GM12878 (cell line): ENCODE measurements at regions not wholly inside any gene's neighbourhood (a gene's known extent, or its start where the extent isn't known, plus 50 kb on each side); places are given as distances from the start of the nearest gene placed in this dataset.

ENCODE experiments used
- ATAC-seq: fragments of 200-7000 bp; cut with Tn5 transposase; 3 replicates; pipeline ENCODE4 v1.9.1; 2020; ENCODE audit warnings: mild to moderate bottlenecking, moderate library complexity
- BruUV-seq: library from RNA; stranded (reverse); fragments of 400-500 nt; replicated peaks from 2 replicates; lab custom pipeline; 2021; lab: Mats Ljungman, UMichigan
- CTCF ChIA-PET: fragments of 300-600 bp; sonication (Branson Sonifier 250); formaldehyde crosslinking; extraction: SDS; loops from one replicate; lab custom pipeline; 2021; ENCODE audit warnings: inconsistent platforms; lab: Yijun Ruan, JAX
- POLR2A ChIA-PET: fragments of 350-600 bp; formaldehyde crosslinking; extraction: SDS; loops from one replicate; lab custom pipeline; 2021; ENCODE audit warnings: inconsistent platforms; lab: Charles Lee
- RAD21 ChIA-PET: fragments of 300-600 bp; sonication (Branson Sonifier 250); formaldehyde crosslinking; loops from one replicate; lab custom pipeline; 2023; ENCODE audit warnings: antibody characterized with exemption; ENCODE audit not compliant: unreplicated experiment; lab: Charles Lee
- SMC1A ChIA-PET: fragments of 300-600 bp; sonication (Branson Sonifier 250); formaldehyde crosslinking; loops from one replicate; lab custom pipeline; 2023; ENCODE audit not compliant: unreplicated experiment, uncharacterized antibody; lab: Charles Lee
- DNase-seq: peaks from one replicate; pipeline ENCODE4 v3.0.0-alpha.2; 2011; ENCODE audit warnings: low read depth, low spot score
- FAIRE-seq: peaks from 3 replicates; lab custom pipeline; 2011; peaks lifted over from hg19 to GRCh38; lab: Jason Lieb, UNC
- H2AFZ ChIP-seq: 2 replicates; pipeline ENCODE4 v1.6.0; 2011; ENCODE audit warnings: low read depth, low read length, control low read depth; ENCODE audit not compliant: control insufficient read depth
- H3K27ac ChIP-seq: 2 replicates; pipeline ENCODE4 v1.5.1; 2011; ENCODE audit warnings: control low read depth; ENCODE audit not compliant: control insufficient read depth, insufficient read depth
- H3K27me3 ChIP-seq, 2 experiments: replicated peaks in 1 of 2; 2 replicates each; pipeline versions ENCODE4 v1.6.0 to v1.6.1; 2011; ENCODE audit warnings: low read length in 1 of 2; ENCODE audit not compliant: control insufficient read depth in 2 of 2, insufficient read depth in 2 of 2
- H3K36me3 ChIP-seq, 2 experiments: 2 replicates each; pipeline ENCODE4 v1.5.1; 2011; ENCODE audit warnings: low read length in 1 of 2; ENCODE audit not compliant: control insufficient read depth in 2 of 2, insufficient read depth in 2 of 2
- H3K4me1 ChIP-seq: 2 replicates; pipeline ENCODE4 v1.6.1; 2011; ENCODE audit warnings: mild to moderate bottlenecking, low read length, moderate library complexity, mixed read lengths; ENCODE audit not compliant: control insufficient read depth, insufficient read depth
- H3K4me2 ChIP-seq: 2 replicates; pipeline ENCODE4 v1.6.0; 2011; ENCODE audit warnings: control low read depth; ENCODE audit not compliant: control insufficient read depth, insufficient read depth
- H3K4me3 ChIP-seq: fragments of 200-600 bp; sonication (generic); 2 replicates; pipeline ENCODE4 v1.5.1; 2016
- H3K79me2 ChIP-seq: 2 replicates; pipeline ENCODE4 v1.6.0; 2011; ENCODE audit warnings: low read length; ENCODE audit not compliant: control insufficient read depth, insufficient read depth
- H3K9ac ChIP-seq: 2 replicates; pipeline ENCODE4 v1.8.0; 2011; ENCODE audit warnings: low read length, control low read depth, mixed read lengths; ENCODE audit not compliant: control insufficient read depth, insufficient read depth
- H3K9me3 ChIP-seq: replicated peaks from 3 replicates; pipeline ENCODE4 v1.5.1; 2011; ENCODE audit warnings: mild to moderate bottlenecking, low read length; ENCODE audit not compliant: control insufficient read depth, insufficient read depth
- H4K20me1 ChIP-seq: 2 replicates; pipeline ENCODE4 v1.6.0; 2011; ENCODE audit not compliant: control insufficient read depth, insufficient read depth
- BRCA1 ChIP-seq: IDR thresholded peaks from 2 replicates; pipeline ENCODE4 v1.6.1; 2011; ENCODE audit warnings: low read depth, low read length, improper control_type of control experiment
- CHD1 ChIP-seq: IDR thresholded peaks from 2 replicates; pipeline ENCODE4 v1.6.1; 2012; ENCODE audit warnings: low read depth, low read length, improper control_type of control experiment
- CHD2 ChIP-seq: IDR thresholded peaks from 2 replicates; pipeline ENCODE4 v1.6.1; 2011; ENCODE audit warnings: low read depth, low read length, improper control_type of control experiment, borderline replicate concordance
- EGR1 ChIP-seq, 2 experiments: IDR thresholded peaks; 1 replicate in 1 of 2; 2 replicates in 1 of 2; pipeline ENCODE4 v1.6.1; 2011 to 2012; ENCODE audit warnings: low read depth in 2 of 2, low read length in 2 of 2, borderline replicate concordance in 1 of 2, mild to moderate bottlenecking in 1 of 2, moderate library complexity in 1 of 2
- ESRRA ChIP-seq: IDR thresholded peaks from 2 replicates; pipeline ENCODE4 v1.6.1; 2012; ENCODE audit warnings: mild to moderate bottlenecking, low read length, improper control_type of control experiment
- GATAD2B ChIP-seq: fragments of 450-650 bp; conservative IDR thresholded peaks from 2 replicates; pipeline ENCODE4 v1.6.1; 2017; ENCODE audit warnings: low read depth, mild to moderate bottlenecking, moderate library complexity
- MXI1 ChIP-seq: fragments of 150-350 bp; IDR thresholded peaks from 2 replicates; pipeline ENCODE4 v1.6.1; 2011; ENCODE audit warnings: low read depth, mild to moderate bottlenecking, inconsistent platforms, low read length, improper control_type of control experiment
- PAX5 ChIP-seq: IDR thresholded peaks from 2 replicates; pipeline ENCODE4 v1.6.1; 2011; ENCODE audit warnings: low read depth, low read length, borderline replicate concordance
- RBBP5 ChIP-seq: fragments of 200-600 bp; sonication (generic); conservative IDR thresholded peaks from 2 replicates; pipeline ENCODE4 v1.6.1; 2016
- RFX5 ChIP-seq: IDR thresholded peaks from 2 replicates; pipeline ENCODE4 v1.6.1; 2011; ENCODE audit warnings: low read depth, low read length, improper control_type of control experiment
- SMAD1 ChIP-seq: fragments of 450-650 bp; IDR thresholded peaks from 2 replicates; pipeline ENCODE4 v1.6.1; 2018; ENCODE audit warnings: mild to moderate bottlenecking, low read depth; ENCODE audit not compliant: partially characterized antibody
- SREBF1 ChIP-seq: IDR thresholded peaks from 2 replicates; pipeline ENCODE4 v1.6.1; 2012; ENCODE audit warnings: mild to moderate bottlenecking, low read length
- SRF ChIP-seq, 2 experiments: IDR thresholded peaks; 2 replicates each; pipeline ENCODE4 v1.6.1; 2011; ENCODE audit warnings: low read depth in 2 of 2, low read length in 2 of 2, mild to moderate bottlenecking in 1 of 2, moderate library complexity in 1 of 2
- TCF3 ChIP-seq: IDR thresholded peaks from 2 replicates; pipeline ENCODE4 v1.6.1; 2012; ENCODE audit warnings: low read depth, mild to moderate bottlenecking, low read length, borderline replicate concordance; ENCODE audit not compliant: insufficient read depth
- YY1 ChIP-seq: IDR thresholded peaks from 2 replicates; pipeline ENCODE4 v1.6.1; 2011; ENCODE audit warnings: low read depth, mild to moderate bottlenecking, low read length
- WGBS: methylation state at CpG from one replicate; pipeline ENCODE4 v1.1.6; 2016; ENCODE audit warnings: low lambda C conversion rate; ENCODE audit not compliant: insufficient replicate concordance, insufficient coverage; ENCODE audit errors: missing lambda C conversion rate; 5-methylcytosine and 5-hydroxymethylcytosine counted together
- in situ Hi-C: fragments of 300-500 bp; cut with MboI; formaldehyde crosslinking; loops from 9 replicates; pipeline ENCODE4 v1.14.3; 2018; ENCODE audit warnings: mixed read lengths
- intact Hi-C: fragments of 100-400 bp; cut with micrococcal nuclease; formaldehyde crosslinking; loops from one replicate; pipeline ENCODE4 v1.14.2; 2022; ENCODE audit not compliant: unreplicated experiment
- TF ChIP-seq, protein P1 (sequence below): fragments of 450-650 bp; conservative IDR thresholded peaks from 2 replicates; pipeline ENCODE4 v1.6.1; 2017; ENCODE audit warnings: mild to moderate bottlenecking, moderate library complexity
- TF ChIP-seq, protein P2 (sequence below): fragments of 450-650 bp; IDR thresholded peaks from 2 replicates; pipeline ENCODE4 v1.6.1; 2016; ENCODE audit warnings: mild to moderate bottlenecking
- TF ChIP-seq, protein P3 (sequence below): fragments of 150-350 bp; IDR thresholded peaks from 2 replicates; pipeline ENCODE4 v1.6.1; 2016; ENCODE audit warnings: low read depth, low read length

DNA sequence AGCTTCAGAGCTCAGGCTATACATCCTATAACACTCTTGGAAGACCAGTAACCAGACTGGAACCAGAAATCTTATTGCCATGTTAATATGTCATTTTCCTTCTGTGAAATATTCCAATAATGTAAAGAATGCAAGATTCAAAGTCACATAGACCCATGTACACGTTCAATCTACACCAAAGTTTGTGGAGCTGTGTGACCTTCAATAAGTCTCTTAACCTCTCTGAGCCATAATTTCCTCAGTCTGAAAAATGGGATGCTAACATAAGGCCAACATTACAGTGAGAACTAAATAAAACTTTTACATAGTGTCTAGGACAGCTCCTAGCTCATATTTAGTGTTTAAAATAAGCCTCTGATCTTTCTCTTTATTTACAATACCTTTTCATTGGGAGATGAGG is 70.4 kb downstream of the ARRDC3 start:
- Histone ChIP-seq H3K4me3 (no peak overlapping the region), H3K9me3 (no peaks in the 10 kb centered on the region; the same call in 2 of the 3 replicates), H3K36me3 (no peaks in the 10 kb centered on the region), H3K4me1 (peaks cover 17% of the 10 kb centered on the region), H3K27ac (no peak overlapping the region), H3K4me2 (no peak overlapping the region), H2AFZ (no peak overlapping the region), H4K20me1 (no peaks in the 10 kb centered on the region), H3K27me3 (no peaks in the 10 kb centered on the region), H3K9ac (no peak overlapping the region), H3K79me2 (no peaks in the 10 kb centered on the region)
- WGBS, result 95% methylated on average over 1 of the region's 1 CpG
- POLR2A ChIA-PET, result no interaction called here
- BruUV-seq, result no TSS peak
- RAD21 ChIA-PET, result interaction anchor here (0.9 to 1.6 kb wide), 4 partner anchors 27 to 67 kb away, joined by 3 to 7 read pairs (median 4); no protein-coding TSS in a partner anchor
- CTCF ChIA-PET, result interaction anchor here (1.2 kb wide), 1 partner anchor 73 kb away, joined by 7 read pairs; no protein-coding TSS in a partner anchor
- intact Hi-C loops (no loop called here), in situ Hi-C loops (no loop called here)
- FAIRE-seq (no peak), DNase-seq (no peak), ATAC-seq (no peak)
- TF ChIP-seq SRF (IDR thresholded peaks at IDR 0.05; ENCODE audit: low read depth in 2 of 2, low read length in 2 of 2) (no peak), ESRRA (no peak), SREBF1 (no peak), RFX5 (no peak), PAX5 (no peak), MXI1 (no peak), SMAD1 (no peak), CHD2 (no peak), TCF3 (no peak), CHD1 (no peak), RBBP5 (no peak), BRCA1 (no peak), YY1 (no peak), EGR1 (IDR thresholded peaks at IDR 0.05; ENCODE audit: borderline replicate concordance in 1 of 2, low read depth in 2 of 2, low read length in 2 of 2) (no peak), GATAD2B (no peak)
- TF ChIP-seq, protein P1, sequence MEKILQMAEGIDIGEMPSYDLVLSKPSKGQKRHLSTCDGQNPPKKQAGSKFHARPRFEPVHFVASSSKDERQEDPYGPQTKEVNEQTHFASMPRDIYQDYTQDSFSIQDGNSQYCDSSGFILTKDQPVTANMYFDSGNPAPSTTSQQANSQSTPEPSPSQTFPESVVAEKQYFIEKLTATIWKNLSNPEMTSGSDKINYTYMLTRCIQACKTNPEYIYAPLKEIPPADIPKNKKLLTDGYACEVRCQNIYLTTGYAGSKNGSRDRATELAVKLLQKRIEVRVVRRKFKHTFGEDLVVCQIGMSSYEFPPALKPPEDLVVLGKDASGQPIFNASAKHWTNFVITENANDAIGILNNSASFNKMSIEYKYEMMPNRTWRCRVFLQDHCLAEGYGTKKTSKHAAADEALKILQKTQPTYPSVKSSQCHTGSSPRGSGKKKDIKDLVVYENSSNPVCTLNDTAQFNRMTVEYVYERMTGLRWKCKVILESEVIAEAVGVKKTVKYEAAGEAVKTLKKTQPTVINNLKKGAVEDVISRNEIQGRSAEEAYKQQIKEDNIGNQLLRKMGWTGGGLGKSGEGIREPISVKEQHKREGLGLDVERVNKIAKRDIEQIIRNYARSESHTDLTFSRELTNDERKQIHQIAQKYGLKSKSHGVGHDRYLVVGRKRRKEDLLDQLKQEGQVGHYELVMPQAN, result no peak
- TF ChIP-seq, protein P2, sequence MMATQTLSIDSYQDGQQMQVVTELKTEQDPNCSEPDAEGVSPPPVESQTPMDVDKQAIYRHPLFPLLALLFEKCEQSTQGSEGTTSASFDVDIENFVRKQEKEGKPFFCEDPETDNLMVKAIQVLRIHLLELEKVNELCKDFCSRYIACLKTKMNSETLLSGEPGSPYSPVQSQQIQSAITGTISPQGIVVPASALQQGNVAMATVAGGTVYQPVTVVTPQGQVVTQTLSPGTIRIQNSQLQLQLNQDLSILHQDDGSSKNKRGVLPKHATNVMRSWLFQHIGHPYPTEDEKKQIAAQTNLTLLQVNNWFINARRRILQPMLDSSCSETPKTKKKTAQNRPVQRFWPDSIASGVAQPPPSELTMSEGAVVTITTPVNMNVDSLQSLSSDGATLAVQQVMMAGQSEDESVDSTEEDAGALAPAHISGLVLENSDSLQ, result no peak
- TF ChIP-seq, protein P3, sequence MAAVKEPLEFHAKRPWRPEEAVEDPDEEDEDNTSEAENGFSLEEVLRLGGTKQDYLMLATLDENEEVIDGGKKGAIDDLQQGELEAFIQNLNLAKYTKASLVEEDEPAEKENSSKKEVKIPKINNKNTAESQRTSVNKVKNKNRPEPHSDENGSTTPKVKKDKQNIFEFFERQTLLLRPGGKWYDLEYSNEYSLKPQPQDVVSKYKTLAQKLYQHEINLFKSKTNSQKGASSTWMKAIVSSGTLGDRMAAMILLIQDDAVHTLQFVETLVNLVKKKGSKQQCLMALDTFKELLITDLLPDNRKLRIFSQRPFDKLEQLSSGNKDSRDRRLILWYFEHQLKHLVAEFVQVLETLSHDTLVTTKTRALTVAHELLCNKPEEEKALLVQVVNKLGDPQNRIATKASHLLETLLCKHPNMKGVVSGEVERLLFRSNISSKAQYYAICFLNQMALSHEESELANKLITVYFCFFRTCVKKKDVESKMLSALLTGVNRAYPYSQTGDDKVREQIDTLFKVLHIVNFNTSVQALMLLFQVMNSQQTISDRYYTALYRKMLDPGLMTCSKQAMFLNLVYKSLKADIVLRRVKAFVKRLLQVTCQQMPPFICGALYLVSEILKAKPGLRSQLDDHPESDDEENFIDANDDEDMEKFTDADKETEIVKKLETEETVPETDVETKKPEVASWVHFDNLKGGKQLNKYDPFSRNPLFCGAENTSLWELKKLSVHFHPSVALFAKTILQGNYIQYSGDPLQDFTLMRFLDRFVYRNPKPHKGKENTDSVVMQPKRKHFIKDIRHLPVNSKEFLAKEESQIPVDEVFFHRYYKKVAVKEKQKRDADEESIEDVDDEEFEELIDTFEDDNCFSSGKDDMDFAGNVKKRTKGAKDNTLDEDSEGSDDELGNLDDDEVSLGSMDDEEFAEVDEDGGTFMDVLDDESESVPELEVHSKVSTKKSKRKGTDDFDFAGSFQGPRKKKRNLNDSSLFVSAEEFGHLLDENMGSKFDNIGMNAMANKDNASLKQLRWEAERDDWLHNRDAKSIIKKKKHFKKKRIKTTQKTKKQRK, result no peak
- SMC1A ChIA-PET, result interaction anchor here (3.3 kb wide), 1 partner anchor 72 kb away, joined by 12 read pairs; no protein-coding TSS in a partner anchor
